Erythroblast (primary cell): ENCODE measurements at regions not wholly inside any gene's neighbourhood (a gene's known extent, or its start where the extent isn't known, plus 50 kb on each side); places are given as distances from the start of the nearest gene placed in this dataset.

Source experiments
- GATA1 ChIP-seq: IDR thresholded peaks from 2 replicates; pipeline ENCODE4 v1.6.1; 2011; ENCODE audit warnings: low read depth, mild to moderate bottlenecking, control low read depth, low read length, moderate library complexity
- POLR2A ChIP-seq: IDR thresholded peaks from 2 replicates; pipeline ENCODE4 v1.6.1; 2011; ENCODE audit warnings: mild to moderate bottlenecking, low read length

DNA sequence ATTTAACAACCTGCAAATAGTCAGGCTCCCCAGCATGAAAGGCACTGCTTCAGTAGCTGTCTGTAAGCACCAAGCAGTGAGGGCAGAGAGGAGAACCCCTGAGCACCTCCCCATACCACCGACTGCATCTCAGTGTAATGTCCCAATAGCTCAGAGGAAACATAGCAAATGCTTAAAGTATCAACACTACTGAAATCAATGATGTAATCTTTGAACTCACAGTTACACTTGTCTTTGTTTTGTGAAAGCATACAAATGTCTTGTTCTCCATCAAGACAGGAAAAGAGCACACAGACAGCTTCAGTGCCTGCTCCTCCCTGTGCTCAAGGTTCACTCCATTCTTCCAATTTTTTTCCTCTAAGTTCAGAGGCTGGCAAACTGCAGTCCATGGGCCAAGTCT, 94.7 kb downstream of the IRS2 start:
- TF ChIP-seq POLR2A: no peak
- no peak for TF ChIP-seq GATA1
